ENCODE measurements at regions not wholly inside any gene's neighbourhood (a gene's known extent, or its start where the extent isn't known, plus 50 kb on each side); places are given as distances from the start of the nearest gene placed in this dataset.

- intact Hi-C loops (cut with micrococcal nuclease) = no loop called here
These were observed 190.3 kb upstream of the HDDC2 start for GRCh38 chr6:125491860-125492618.

- intact Hi-C loops (cut with micrococcal nuclease) = no loop called here
These were observed 196.8 kb upstream of the HDDC2 start for GRCh38 chr6:125498606-125499005.

- intact Hi-C loops (cut with micrococcal nuclease) = no loop called here
These were observed 197.8 kb upstream of the HDDC2 start for GRCh38 chr6:125499535-125499934.

- intact Hi-C loops (cut with micrococcal nuclease) = no loop called here
These were observed 201.4 kb upstream of the HDDC2 start for GRCh38 chr6:125503181-125503580.

GRCh38 chr6:125507987-125508655, 206.4 kb upstream of the HDDC2 start:
- intact Hi-C loops (cut with micrococcal nuclease) = no loop called here

- intact Hi-C loops (cut with micrococcal nuclease) = no loop called here
These were observed 207.0 kb upstream of the HDDC2 start for GRCh38 chr6:125508793-125509192.

GRCh38 chr6:125509477-125509876, 207.7 kb upstream of the HDDC2 start:
- intact Hi-C loops (cut with micrococcal nuclease) = no loop called here

- intact Hi-C loops (cut with micrococcal nuclease) = loop anchor here (10.0 kb wide), 1 partner anchor 244 kb away; no protein-coding TSS in a partner anchor
These were observed 208.6 kb upstream of the HDDC2 start for GRCh38 chr6:125510405-125510804.

- intact Hi-C loops (cut with micrococcal nuclease) = loop anchor here (10.0 kb wide), 1 partner anchor 243 kb away; no protein-coding TSS in a partner anchor
These were observed 210.1 kb upstream of the HDDC2 start for GRCh38 chr6:125511809-125512396.

GRCh38 chr6:125512621-125513020, 210.9 kb upstream of the HDDC2 start:
- intact Hi-C loops (cut with micrococcal nuclease) = loop anchor here (10.0 kb wide), 1 partner anchor 242 kb away; no protein-coding TSS in a partner anchor

GRCh38 chr6:125513978-125514377, 212.2 kb upstream of the HDDC2 start:
- intact Hi-C loops (cut with micrococcal nuclease) = loop anchor here (10.0 kb wide), 1 partner anchor 241 kb away; no protein-coding TSS in a partner anchor

GRCh38 chr6:125516644-125517043, 214.9 kb upstream of the HDDC2 start:
- intact Hi-C loops (cut with micrococcal nuclease) = loop anchor here (10.0 kb wide), 1 partner anchor 238 kb away; no protein-coding TSS in a partner anchor

- intact Hi-C loops (cut with micrococcal nuclease) = loop anchor here (10.0 kb wide), 1 partner anchor 235 kb away; no protein-coding TSS in a partner anchor
These were observed 217.6 kb upstream of the HDDC2 start for GRCh38 chr6:125519367-125519766.

- intact Hi-C loops (cut with micrococcal nuclease) = no loop called here
These were observed 222.6 kb upstream of the HDDC2 start for GRCh38 chr6:125524356-125524755.

- intact Hi-C loops (cut with micrococcal nuclease) = no loop called here
These were observed 223.3 kb upstream of the HEY2 start for GRCh38 chr6:125526007-125526720.

- intact Hi-C loops (cut with micrococcal nuclease) = no loop called here
These were observed 220.8 kb upstream of the HEY2 start for GRCh38 chr6:125528621-125529041.

- intact Hi-C loops (cut with micrococcal nuclease) = no loop called here
These were observed 220.4 kb upstream of the HEY2 start for GRCh38 chr6:125529061-125529460.

GRCh38 chr6:125533710-125534397, 215.6 kb upstream of the HEY2 start:
- intact Hi-C loops (cut with micrococcal nuclease) = no loop called here

- intact Hi-C loops (cut with micrococcal nuclease) = no loop called here
These were observed 214.8 kb upstream of the HEY2 start for GRCh38 chr6:125534430-125535263.

GRCh38 chr6:125537090-125537489, 212.3 kb upstream of the HEY2 start:
- intact Hi-C loops (cut with micrococcal nuclease) = no loop called here
